CD14-positive monocyte (primary cell): ENCODE measurements at regions not wholly inside any gene's neighbourhood (a gene's known extent, or its start where the extent isn't known, plus 50 kb on each side); places are given as distances from the start of the nearest gene placed in this dataset.

Source experiments
- DNase-seq, 3 donors: peaks; one replicate each; pipeline ENCODE4 v3.0.0-alpha.2; 2011 to 2022
- H2AFZ ChIP-seq: 2 replicates; pipeline ENCODE4 v1.6.0; 2012; ENCODE audit warnings: mild to moderate bottlenecking, low read depth, low read length, inconsistent platforms; ENCODE audit not compliant: insufficient read depth, poor library complexity, severe bottlenecking
- H3K27ac ChIP-seq, 2 donors: 1 replicate in 1 of 2; 2 replicates in 1 of 2; pipeline ENCODE4 v1.5.1; 2012 to 2013; ENCODE audit warnings: low read length in 2 of 2, control low read depth in 1 of 2, inconsistent platforms in 1 of 2, low read depth in 1 of 2, mild to moderate bottlenecking in 1 of 2
- H3K27me3 ChIP-seq, 2 donors: one replicate each; pipeline versions ENCODE4 v1.6.0 to v1.6.1; 2011 to 2013; ENCODE audit warnings: low read length in 2 of 2; ENCODE audit not compliant: control insufficient read depth in 2 of 2, insufficient read depth in 2 of 2
- H3K36me3 ChIP-seq, 2 donors: replicated peaks in 1 of 2; 1 replicate in 1 of 2; 2 replicates in 1 of 2; pipeline versions ENCODE4 v1.5.1 to v1.6.1; 2012 to 2013; ENCODE audit warnings: low read length in 2 of 2, control low read depth in 1 of 2, inconsistent platforms in 1 of 2, mild to moderate bottlenecking in 1 of 2; ENCODE audit not compliant: insufficient read depth in 2 of 2, control insufficient read depth in 1 of 2
- H3K4me1 ChIP-seq, 2 donors: 1 replicate in 1 of 2; 2 replicates in 1 of 2; pipeline versions ENCODE4 v1.5.1 to v1.6.1; 2012 to 2013; ENCODE audit warnings: low read length in 2 of 2, control low read depth in 1 of 2, inconsistent platforms in 1 of 2, mild to moderate bottlenecking in 1 of 2, moderate library complexity in 1 of 2; ENCODE audit not compliant: insufficient read depth in 2 of 2, control insufficient read depth in 1 of 2
- H3K4me2 ChIP-seq: replicated peaks from 2 replicates; pipeline ENCODE3; 2012; ENCODE audit warnings: low read length, moderate library complexity, mild to moderate bottlenecking; ENCODE audit not compliant: poor library complexity, severe bottlenecking; ENCODE audit errors: extremely low read depth
- H3K4me3 ChIP-seq, 3 experiments: fragments of 200-600 bp in 1 of 3; sonication (generic) in 1 of 3; replicated peaks in 1 of 3; 1 replicate in 2 of 3; 2 replicates in 1 of 3; pipeline ENCODE4 v1.5.1; 2011 to 2013; ENCODE audit warnings: low read length in 3 of 3, mild to moderate bottlenecking in 3 of 3, control low read depth in 2 of 3, low read depth in 2 of 3, inconsistent platforms in 1 of 3, moderate library complexity in 1 of 3
- H3K79me2 ChIP-seq: 2 replicates; pipeline ENCODE4 v1.6.0; 2012; ENCODE audit warnings: mild to moderate bottlenecking, control low read depth, inconsistent platforms, low read length, moderate library complexity; ENCODE audit not compliant: insufficient read depth
- H3K9ac ChIP-seq: 2 replicates; pipeline ENCODE4 v1.6.0; 2017; ENCODE audit warnings: low read length, mild to moderate bottlenecking; ENCODE audit not compliant: insufficient read depth, poor library complexity, severe bottlenecking
- H3K9me3 ChIP-seq, 2 donors: replicated peaks in 1 of 2; 1 replicate in 1 of 2; 2 replicates in 1 of 2; pipeline versions ENCODE4 v1.5.1 to v1.6.1; 2012 to 2013; ENCODE audit warnings: low read length in 2 of 2, control low read depth in 1 of 2; ENCODE audit not compliant: control insufficient read depth in 1 of 2, insufficient read depth in 1 of 2
- H4K20me1 ChIP-seq: 2 replicates; pipeline ENCODE4 v1.6.0; 2012; ENCODE audit warnings: mild to moderate bottlenecking, low read length, control low read depth, moderate library complexity; ENCODE audit not compliant: insufficient read depth
- H3K27ac Mint-ChIP-seq, 7 donors: one replicate each; pipeline ENCODE4 v1.8.0; 2020; ENCODE audit warnings: mild to moderate bottlenecking in 7 of 7, mixed read lengths in 7 of 7, moderate library complexity in 6 of 7, inconsistent platforms in 2 of 7
- H3K27me3 Mint-ChIP-seq, 3 donors: one replicate each; pipeline ENCODE4 v1.8.0; 2021 to 2022; ENCODE audit warnings: low read depth in 3 of 3, mild to moderate bottlenecking in 3 of 3, mixed read lengths in 3 of 3, moderate library complexity in 3 of 3, inconsistent platforms in 1 of 3
- H3K36me3 Mint-ChIP-seq, 2 donors: one replicate each; pipeline ENCODE4 v1.8.0; 2020; ENCODE audit warnings: mixed read lengths in 2 of 2, inconsistent platforms in 1 of 2, mild to moderate bottlenecking in 1 of 2
- H3K4me1 Mint-ChIP-seq: one replicate; pipeline ENCODE4 v1.8.0; 2020; ENCODE audit warnings: mild to moderate bottlenecking, mixed read lengths
- H3K4me3 Mint-ChIP-seq, 2 donors: one replicate each; pipeline ENCODE4 v1.8.0; 2020; ENCODE audit warnings: mild to moderate bottlenecking in 2 of 2, mixed read lengths in 2 of 2, moderate library complexity in 1 of 2
- H3K9me3 Mint-ChIP-seq, 7 donors: one replicate each; pipeline ENCODE4 v1.8.0; 2020 to 2022; ENCODE audit warnings: mixed read lengths in 7 of 7, mild to moderate bottlenecking in 6 of 7, moderate library complexity in 6 of 7, inconsistent platforms in 2 of 7
- WGBS: methylation state at CpG from one replicate; pipeline ENCODE4 v1.1.5; 2013; ENCODE audit warnings: missing lambda C conversion rate; ENCODE audit not compliant: insufficient coverage; 5-methylcytosine and 5-hydroxymethylcytosine counted together
- intact Hi-C, 2 donors: fragments of 100-400 bp; cut with micrococcal nuclease; formaldehyde crosslinking; loops; one replicate each; pipeline versions ENCODE4 v1.15.0 to v1.15.1; 2023
- TF ChIP-seq, protein P1 (sequence below): fragments of 200-600 bp; IDR thresholded peaks from one replicate; pipeline ENCODE4 v1.8.0; 2022; ENCODE audit warnings: antibody characterized with exemption, mild to moderate bottlenecking

DNA sequence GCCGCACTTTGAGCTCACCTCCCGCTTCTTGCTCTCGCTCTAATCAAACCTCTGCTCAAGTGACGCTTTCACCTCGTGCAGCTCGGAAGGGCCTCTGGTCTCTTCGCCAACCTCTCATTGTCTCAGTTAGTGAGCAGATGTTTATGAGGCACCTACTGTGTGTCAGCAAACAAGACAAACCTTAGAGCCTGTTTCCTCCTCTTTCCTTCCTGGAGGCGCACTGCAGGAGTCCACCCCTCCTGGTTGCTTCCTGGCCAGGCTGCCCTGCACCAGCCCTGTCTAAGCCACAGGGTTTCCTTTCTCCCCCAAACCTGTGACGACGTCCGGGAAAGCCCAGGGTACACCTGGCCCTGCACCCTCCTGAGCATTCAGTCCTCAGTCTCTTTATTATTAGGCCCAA is 84.2 kb downstream of the PHETA1 start:
- H3K9me3 Mint-ChIP-seq: peaks cover 11 to 20% (median 15%) of the 10 kb centered on the region in 7 donors
- H3K36me3 ChIP-seq: no peaks in the 10 kb centered on the region
- DNase-seq: no peak

DNA sequence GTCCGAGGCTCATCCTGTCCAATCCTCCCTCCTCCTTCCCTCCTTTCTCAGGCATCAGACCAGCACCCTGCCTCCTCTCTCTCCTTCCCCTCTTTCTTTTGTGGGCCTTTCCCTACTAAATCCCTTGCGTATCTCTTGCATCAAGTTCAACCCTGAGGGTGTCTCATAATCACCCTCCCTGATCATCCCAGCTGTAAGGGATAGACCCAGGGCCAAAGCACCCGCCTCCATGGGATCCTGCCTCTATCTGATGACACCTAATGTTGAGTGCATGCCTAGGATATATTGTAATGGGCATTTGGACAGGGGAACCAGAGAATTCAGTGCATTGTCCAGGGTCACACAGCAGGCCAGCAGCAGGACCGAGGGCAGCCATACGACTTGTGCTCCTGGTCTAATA is 84.9 kb downstream of the PHETA1 start:
- no peak overlapping the region for H3K27ac ChIP-seq
- no peak for DNase-seq
- 96% methylated on average over 3 of the region's 5 CpGs for WGBS
- no peak overlapping the region for H3K4me3 ChIP-seq
- H3K9me3 ChIP-seq: peaks cover 11 to 17% of the 10 kb centered on the region in 2 donors
- H2AFZ ChIP-seq: no peak overlapping the region
- intact Hi-C loops: no loop called here
- H3K4me1 ChIP-seq: peaks cover 0 to 3% of the 10 kb centered on the region in 2 donors
- H3K36me3 Mint-ChIP-seq: no peaks in the 10 kb centered on the region
- TF ChIP-seq, protein P1, sequence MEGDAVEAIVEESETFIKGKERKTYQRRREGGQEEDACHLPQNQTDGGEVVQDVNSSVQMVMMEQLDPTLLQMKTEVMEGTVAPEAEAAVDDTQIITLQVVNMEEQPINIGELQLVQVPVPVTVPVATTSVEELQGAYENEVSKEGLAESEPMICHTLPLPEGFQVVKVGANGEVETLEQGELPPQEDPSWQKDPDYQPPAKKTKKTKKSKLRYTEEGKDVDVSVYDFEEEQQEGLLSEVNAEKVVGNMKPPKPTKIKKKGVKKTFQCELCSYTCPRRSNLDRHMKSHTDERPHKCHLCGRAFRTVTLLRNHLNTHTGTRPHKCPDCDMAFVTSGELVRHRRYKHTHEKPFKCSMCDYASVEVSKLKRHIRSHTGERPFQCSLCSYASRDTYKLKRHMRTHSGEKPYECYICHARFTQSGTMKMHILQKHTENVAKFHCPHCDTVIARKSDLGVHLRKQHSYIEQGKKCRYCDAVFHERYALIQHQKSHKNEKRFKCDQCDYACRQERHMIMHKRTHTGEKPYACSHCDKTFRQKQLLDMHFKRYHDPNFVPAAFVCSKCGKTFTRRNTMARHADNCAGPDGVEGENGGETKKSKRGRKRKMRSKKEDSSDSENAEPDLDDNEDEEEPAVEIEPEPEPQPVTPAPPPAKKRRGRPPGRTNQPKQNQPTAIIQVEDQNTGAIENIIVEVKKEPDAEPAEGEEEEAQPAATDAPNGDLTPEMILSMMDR: no peak
- H3K4me3 Mint-ChIP-seq: no peak overlapping the region
- peaks cover 11 to 24% (median 15%) of the 10 kb centered on the region in 7 donors for H3K9me3 Mint-ChIP-seq
- no peaks in the 10 kb centered on the region for H4K20me1 ChIP-seq
- peaks cover 10% of the 10 kb centered on the region for H3K4me1 Mint-ChIP-seq
- H3K36me3 ChIP-seq: no peaks in the 10 kb centered on the region
- peaks cover 0 to 5% (median 2%) of the 10 kb centered on the region in 3 donors for H3K27me3 Mint-ChIP-seq
- H3K9ac ChIP-seq: no peak overlapping the region
- no peaks in the 10 kb centered on the region for H3K79me2 ChIP-seq
- no peaks in the 10 kb centered on the region for H3K27me3 ChIP-seq
- H3K4me2 ChIP-seq: no peak overlapping the region
- peak overlapping the region in 1 of 7 donors; percentile 18 for H3K27ac Mint-ChIP-seq

More for the DNA sequence above, 84.2 kb downstream of the PHETA1 start:
- no peak overlapping the region for H2AFZ ChIP-seq
- no peak overlapping the region for H3K4me3 ChIP-seq
- no peak overlapping the region for H3K4me3 Mint-ChIP-seq
- no peak overlapping the region for H3K27ac ChIP-seq
- peaks cover 0 to 3% of the 10 kb centered on the region in 2 donors for H3K4me1 ChIP-seq
- intact Hi-C loops: no loop called here
- peaks cover 10% of the 10 kb centered on the region for H3K4me1 Mint-ChIP-seq
- H4K20me1 ChIP-seq: no peaks in the 10 kb centered on the region
- WGBS: 79% methylated on average over 11 of the region's 11 CpGs
- peaks cover 0 to 4% (median 2%) of the 10 kb centered on the region in 3 donors for H3K27me3 Mint-ChIP-seq
- TF ChIP-seq, protein P1: no peak
- H3K27ac Mint-ChIP-seq: no peak overlapping the region
- no peak overlapping the region for H3K9ac ChIP-seq
- H3K9me3 ChIP-seq: peaks cover 11 to 17% of the 10 kb centered on the region in 2 donors
- H3K36me3 Mint-ChIP-seq: no peaks in the 10 kb centered on the region
- no peak overlapping the region for H3K4me2 ChIP-seq
- H3K79me2 ChIP-seq: no peaks in the 10 kb centered on the region
- H3K27me3 ChIP-seq: no peaks in the 10 kb centered on the region
